Heart left ventricle (tissue), 16 donors: ENCODE measurements at regions not wholly inside any gene's neighbourhood (a gene's known extent, or its start where the extent isn't known, plus 50 kb on each side); places are given as distances from the start of the nearest gene placed in this dataset.

Source experiments
- ATAC-seq, 4 donors: fragments of 200-7000 bp; cut with Tn5 transposase; one replicate each; pipeline ENCODE4 v1.9.1; 2020 to 2022; ENCODE audit warnings: moderate library complexity in 4 of 4, mild to moderate bottlenecking in 3 of 4, moderate number of reproducible peaks in 1 of 4
- DNase-seq, 5 donors: peaks; one replicate each; pipeline ENCODE4 v3.0.0-alpha.2; 2020
- H3K27ac ChIP-seq, 12 donors: fragments of 200-600 bp; sonication (generic) in 4 of 12; one replicate each; pipeline versions ENCODE4 v1.5.0 to v1.8.0; 2016 to 2022; ENCODE audit warnings: mild to moderate bottlenecking in 2 of 12
- H3K27me3 ChIP-seq, 9 donors: fragments of 200-600 bp; sonication (generic) in 2 of 9; one replicate each; pipeline versions ENCODE4 v1.5.1 to v1.8.0; 2016 to 2022; ENCODE audit warnings: mild to moderate bottlenecking in 3 of 9
- H3K36me3 ChIP-seq, 9 donors: fragments of 200-600 bp; sonication (generic) in 2 of 9; one replicate each; pipeline versions ENCODE4 v1.5.0 to v1.8.0; 2018 to 2022; ENCODE audit warnings: mild to moderate bottlenecking in 2 of 9
- H3K4me1 ChIP-seq, 12 donors: fragments of 200-600 bp; sonication (generic) in 4 of 12; one replicate each; pipeline versions ENCODE4 v1.5.0 to v1.8.0; 2016 to 2022; ENCODE audit warnings: mild to moderate bottlenecking in 3 of 12
- H3K4me3 ChIP-seq, 12 donors: fragments of 200-600 bp; sonication (generic) in 4 of 12; one replicate each; pipeline versions ENCODE4 v1.5.0 to v1.8.0; 2017 to 2022; ENCODE audit warnings: mild to moderate bottlenecking in 9 of 12, moderate library complexity in 4 of 12
- H3K9me3 ChIP-seq, 12 donors: fragments of 200-600 bp; sonication (generic) in 4 of 12; one replicate each; pipeline versions ENCODE4 v1.5.0 to v1.8.0; 2016 to 2022; ENCODE audit warnings: mild to moderate bottlenecking in 1 of 12
- POLR2A ChIP-seq, 2 donors: fragments of 450-650 bp; IDR thresholded peaks; one replicate each; pipeline ENCODE4 v1.6.1; 2017; ENCODE audit warnings: antibody characterized with exemption in 2 of 2, mild to moderate bottlenecking in 2 of 2, moderate library complexity in 2 of 2
- WGBS, 4 donors: extraction: QIAGEN DNeasy Blood & Tissue Kit in 2 of 4; methylation state at CpG; one replicate each; pipeline versions ENCODE4 v1.1.5 to v1.1.7; 2013 to 2018; 5-methylcytosine and 5-hydroxymethylcytosine counted together
- intact Hi-C, 10 donors: fragments of 100-400 bp; cut with DNase I; formaldehyde crosslinking; loops; one replicate each; pipeline versions ENCODE4 v1.11.1 to v1.14.2; 2022
- TF ChIP-seq, protein P1 (sequence below), 12 donors: fragments of 200-600 bp; sonication (generic) in 4 of 12; IDR thresholded peaks; one replicate each; pipeline versions ENCODE4 v1.5.0 to v1.8.0; 2018 to 2022; ENCODE audit warnings: antibody characterized with exemption in 12 of 12, mild to moderate bottlenecking in 5 of 12
- donor health status: ischemic (EF 13 %, LVEDD 7.1; RV severe dilation, severe dysfunction).
- donor health status: healthy with polysubstance abuse.
- donor health status: DM: no; HTN: yes; CAD: no.
- donor health status: DM: no; HTN: no; CAD: no.
- donor health status: ischemic (EF 25% LVEDD 6.9; RV normal size, moderate dysfunction).
- donor health status: ischemic (EF 25% LVEDD 5.7; RV mildly dilated, moderate dysfunction).
- donor health status: healthy.
- donor health status: DM: yes; HTN: yes; CAD: no.
- donor health status: ischemic (EF 35%, LVEDD 5.7; RV mildly dilated, moderate dysfunction).
- donor health status: nonischemic (EF 11% LVEDD 7.7; RV severe dilation, severe dysfunction).
- donor health status: DM: yes; HTN: yes; CAD: no.
- donor health status: PGD.
- donor health status: ischemic (EF 29% LVEDD 5.4; RV normal size, mild dysfunction).
- donor health status: nonischemic (EF 23%, LVEDD 6.1; RV moderate dilation, normal function).

DNA sequence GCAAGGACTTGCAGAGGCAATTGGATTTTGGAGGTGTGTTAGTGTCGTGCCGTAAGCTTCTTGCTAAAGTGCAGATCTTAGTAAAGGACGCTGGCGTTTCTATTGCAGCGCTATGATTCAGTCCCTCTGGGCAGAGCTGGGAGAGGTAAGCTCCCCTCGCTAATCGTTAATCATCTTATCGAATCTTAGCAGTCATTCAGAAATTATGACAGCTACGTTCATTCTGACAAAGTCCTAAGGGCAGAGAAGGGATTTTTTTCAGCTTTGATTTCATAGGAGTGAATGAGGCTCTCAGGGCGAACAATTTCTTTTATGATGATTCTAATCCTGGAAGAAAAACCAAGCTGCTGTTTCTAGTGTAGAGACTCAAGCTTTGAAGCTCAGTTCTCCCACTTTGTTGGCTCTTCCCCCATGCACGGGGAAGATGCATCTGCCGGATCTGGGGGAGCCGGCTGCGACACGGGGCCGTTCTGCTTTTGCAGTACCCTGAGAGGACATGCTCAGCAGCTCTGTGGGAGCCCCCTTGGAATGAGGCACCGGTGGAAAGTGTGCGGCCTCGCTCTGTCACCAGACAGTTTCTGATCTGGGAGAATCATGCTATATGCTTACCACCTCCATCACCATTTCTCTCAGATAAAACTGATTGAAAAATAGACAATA lies 79.1 kb upstream of the SLC22A23 start:
- 87 to 90% (median 87%) methylated on average over 19 of the region's 19 CpGs for WGBS, 4 donors
- Histone ChIP-seq H3K4me3 (no peak overlapping the region), H3K9me3 (no peaks in the 10 kb centered on the region), H3K27me3 (peaks cover 0 to 4% (median 0%) of the 10 kb centered on the region in 9 donors), H3K36me3 (no peaks in the 10 kb centered on the region), H3K27ac (no peak overlapping the region), H3K4me1 (no peaks in the 10 kb centered on the region)
- intact Hi-C loops, result no loop called here
- ATAC-seq (no peak), DNase-seq (no peak)
- TF ChIP-seq POLR2A (IDR thresholded peaks at IDR 0.05), result no peak
- TF ChIP-seq, protein P1, sequence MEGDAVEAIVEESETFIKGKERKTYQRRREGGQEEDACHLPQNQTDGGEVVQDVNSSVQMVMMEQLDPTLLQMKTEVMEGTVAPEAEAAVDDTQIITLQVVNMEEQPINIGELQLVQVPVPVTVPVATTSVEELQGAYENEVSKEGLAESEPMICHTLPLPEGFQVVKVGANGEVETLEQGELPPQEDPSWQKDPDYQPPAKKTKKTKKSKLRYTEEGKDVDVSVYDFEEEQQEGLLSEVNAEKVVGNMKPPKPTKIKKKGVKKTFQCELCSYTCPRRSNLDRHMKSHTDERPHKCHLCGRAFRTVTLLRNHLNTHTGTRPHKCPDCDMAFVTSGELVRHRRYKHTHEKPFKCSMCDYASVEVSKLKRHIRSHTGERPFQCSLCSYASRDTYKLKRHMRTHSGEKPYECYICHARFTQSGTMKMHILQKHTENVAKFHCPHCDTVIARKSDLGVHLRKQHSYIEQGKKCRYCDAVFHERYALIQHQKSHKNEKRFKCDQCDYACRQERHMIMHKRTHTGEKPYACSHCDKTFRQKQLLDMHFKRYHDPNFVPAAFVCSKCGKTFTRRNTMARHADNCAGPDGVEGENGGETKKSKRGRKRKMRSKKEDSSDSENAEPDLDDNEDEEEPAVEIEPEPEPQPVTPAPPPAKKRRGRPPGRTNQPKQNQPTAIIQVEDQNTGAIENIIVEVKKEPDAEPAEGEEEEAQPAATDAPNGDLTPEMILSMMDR (IDR thresholded peaks at IDR 0.05), result no peak

DNA sequence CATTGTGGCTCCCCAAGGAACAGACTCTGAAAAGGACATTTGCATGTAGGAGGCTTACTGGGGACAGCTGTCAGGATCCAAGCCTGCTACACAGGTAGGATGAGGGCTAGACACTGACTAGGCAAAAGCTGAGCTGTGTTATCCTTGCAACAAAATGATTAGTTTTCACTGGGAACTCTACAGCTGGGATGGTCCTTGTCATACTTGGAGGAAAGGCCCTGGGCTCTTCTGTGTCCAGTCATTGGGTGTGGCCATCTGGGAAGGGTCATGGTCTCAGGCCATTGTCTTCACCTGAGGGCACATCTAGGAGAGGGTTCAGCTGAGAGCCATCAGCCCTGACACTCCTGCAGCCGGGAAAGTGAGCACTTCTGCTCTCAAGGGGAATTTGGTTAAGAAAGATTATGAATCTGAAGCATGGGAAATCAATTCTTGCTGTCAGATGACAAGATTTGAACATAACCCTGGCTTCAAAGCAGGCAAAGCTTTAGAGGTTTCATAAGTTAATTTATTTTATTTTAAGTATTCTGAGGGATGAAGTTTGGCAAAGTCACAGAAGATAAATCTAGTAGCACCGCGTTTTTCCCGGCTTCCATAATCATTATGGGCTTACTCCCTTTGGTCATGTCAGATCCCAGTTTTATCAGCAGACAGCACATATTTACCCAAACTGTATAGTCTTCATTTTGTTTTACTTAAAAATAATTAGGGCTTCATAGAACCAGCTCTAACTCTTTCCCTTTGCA lies 78.4 kb upstream of the SLC22A23 start:
- H3K4me3 ChIP-seq, result no peak overlapping the region
- H3K36me3 ChIP-seq, result no peaks in the 10 kb centered on the region
- H3K9me3 ChIP-seq, result no peaks in the 10 kb centered on the region
- H3K27ac ChIP-seq, result no peak overlapping the region
- no peaks in the 10 kb centered on the region for H3K4me1 ChIP-seq
- ATAC-seq (no peak), DNase-seq (no peak)
- H3K27me3 ChIP-seq, result peaks cover 0 to 4% (median 0%) of the 10 kb centered on the region in 9 donors
- TF ChIP-seq, protein P1 (IDR thresholded peaks at IDR 0.05), result no peak
- TF ChIP-seq POLR2A (IDR thresholded peaks at IDR 0.05), result no peak
- intact Hi-C loops, result no loop called here
- 77 to 88% (median 83%) methylated on average over 4 of the region's 4 CpGs for WGBS, 4 donors

DNA sequence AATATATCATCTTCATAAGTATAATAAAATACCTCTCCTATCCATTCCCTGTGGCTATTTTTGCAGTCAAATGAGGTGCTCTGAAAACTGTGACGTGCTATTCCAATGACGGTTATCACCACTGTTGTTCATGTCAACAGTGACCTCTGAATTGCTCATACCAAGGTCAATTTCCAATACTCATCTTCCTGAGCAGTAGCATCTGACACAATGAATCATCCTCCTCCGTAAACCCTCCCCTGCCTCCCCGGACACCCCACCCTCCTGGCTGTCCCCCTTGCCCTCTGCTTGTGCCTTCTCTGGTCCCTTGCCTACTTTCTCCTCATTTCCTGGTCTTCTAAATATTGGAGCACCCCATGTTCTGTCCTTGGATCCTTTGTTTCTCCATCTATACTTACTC lies 77.7 kb upstream of the SLC22A23 start:
- Histone ChIP-seq H3K4me3 (no peak overlapping the region), H3K27me3 (peaks cover 0 to 4% (median 0%) of the 10 kb centered on the region in 9 donors), H3K27ac (no peak overlapping the region), H3K9me3 (no peaks in the 10 kb centered on the region), H3K4me1 (no peaks in the 10 kb centered on the region), H3K36me3 (no peaks in the 10 kb centered on the region)
- no peak for TF ChIP-seq POLR2A (IDR thresholded peaks at IDR 0.05)
- intact Hi-C loops, result no loop called here
- no peak for DNase-seq
- WGBS, 4 donors, result 77 to 85% (median 83%) methylated on average over 4 of the region's 4 CpGs
- no peak for ATAC-seq

DNA sequence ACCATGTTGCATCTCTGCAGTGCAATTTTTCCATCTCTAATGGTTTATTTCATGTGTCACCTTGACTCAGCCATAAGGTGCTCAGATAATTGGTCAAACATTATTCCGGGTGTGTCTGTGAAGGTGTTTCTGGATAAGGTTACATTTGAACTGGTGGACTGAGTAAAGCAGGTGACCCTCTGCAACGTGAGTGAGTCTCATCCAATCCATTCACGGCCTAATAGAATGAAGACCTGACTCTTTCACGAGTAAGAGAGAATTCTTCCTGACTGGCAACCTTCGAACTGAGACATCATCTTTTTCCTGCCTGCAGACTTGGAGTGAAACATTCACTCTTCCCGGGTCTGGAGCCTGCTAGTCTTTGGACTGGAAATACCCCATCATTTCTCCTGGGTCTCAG lies 77.1 kb upstream of the SLC22A23 start:
- no peak for DNase-seq
- no peak for ATAC-seq
- H3K27ac ChIP-seq, result no peak overlapping the region
- no peaks in the 10 kb centered on the region for H3K4me1 ChIP-seq
- 84 to 88% (median 86%) methylated on average over 6 of the region's 6 CpGs for WGBS, 4 donors
- H3K9me3 ChIP-seq, result no peaks in the 10 kb centered on the region
- H3K36me3 ChIP-seq, result no peaks in the 10 kb centered on the region
- intact Hi-C loops, result no loop called here
- no peak for TF ChIP-seq POLR2A (IDR thresholded peaks at IDR 0.05)
- TF ChIP-seq, protein P1 (IDR thresholded peaks at IDR 0.05), result no peak
- peaks cover 0 to 4% (median 0%) of the 10 kb centered on the region in 9 donors for H3K27me3 ChIP-seq
- H3K4me3 ChIP-seq, result no peak overlapping the region
